T-helper 17 cell (primary cell): ENCODE measurements at regions not wholly inside any gene's neighbourhood (a gene's known extent, or its start where the extent isn't known, plus 50 kb on each side); places are given as distances from the start of the nearest gene placed in this dataset.
A peak's percentile ranks its signal among the peaks of the same experiment; 100 is the strongest.

Source experiments
- ATAC-seq: fragments of 150-1000 bp; cut with Tn5 transposase; 2 replicates; pipeline ENCODE4 v1.10.0; 2021; ENCODE audit warnings: mild to moderate bottlenecking, moderate library complexity
- DNase-seq, 3 donors: peaks; one replicate each; pipeline versions ENCODE4 v3.0.0 to v3.0.0-alpha.2; 2020 to 2021
- H3K9me3 ChIP-seq: one replicate; pipeline ENCODE4 v1.7.0; 2013; ENCODE audit warnings: low read length, mild to moderate bottlenecking; ENCODE audit not compliant: control insufficient read depth, poor library complexity, severe bottlenecking
- H3K27ac Mint-ChIP-seq: one replicate; pipeline ENCODE4 v1.8.0; 2022; ENCODE audit warnings: mild to moderate bottlenecking, moderate library complexity, mixed read lengths
- H3K27me3 Mint-ChIP-seq: one replicate; pipeline ENCODE4 v1.8.0; 2022; ENCODE audit warnings: mixed read lengths
- H3K36me3 Mint-ChIP-seq: one replicate; pipeline ENCODE4 v1.8.0; 2022; ENCODE audit warnings: low read depth, mixed read lengths
- H3K4me1 Mint-ChIP-seq: one replicate; pipeline ENCODE4 v1.8.0; 2022; ENCODE audit warnings: mild to moderate bottlenecking, mixed read lengths
- H3K4me3 Mint-ChIP-seq: one replicate; pipeline ENCODE4 v1.8.0; 2022; ENCODE audit warnings: mild to moderate bottlenecking, moderate library complexity, mixed read lengths

- peaks cover 3% of the 10 kb centered on the region for H3K4me1 Mint-ChIP-seq
- no peak overlapping the region for H3K4me3 Mint-ChIP-seq
- peaks cover 2% of the 10 kb centered on the region for H3K36me3 Mint-ChIP-seq
- peaks cover 16% of the 10 kb centered on the region for H3K27me3 Mint-ChIP-seq
- DNase-seq (no peak), ATAC-seq (no peak)
- H3K9me3 ChIP-seq = peaks cover 2% of the 10 kb centered on the region
- H3K27ac Mint-ChIP-seq = no peak overlapping the region
Measured at GRCh38 chr15:62218841-62219240, 53.8 kb upstream of the C2CD4B start.

GRCh38 chr15:62219799-62220198 lies 54.7 kb upstream of the C2CD4B start:
- H3K27me3 Mint-ChIP-seq = peaks cover 16% of the 10 kb centered on the region
- ATAC-seq = no peak
- H3K4me3 Mint-ChIP-seq = no peak overlapping the region

GRCh38 chr15:62223020-62223419 lies 57.9 kb upstream of the C2CD4B start:
- peaks cover 6% of the 10 kb centered on the region for H3K36me3 Mint-ChIP-seq
- ATAC-seq (no peak), DNase-seq (no peak)
- H3K27ac Mint-ChIP-seq = peak overlapping the region; percentile 19
- H3K27me3 Mint-ChIP-seq = peaks cover 29% of the 10 kb centered on the region
- H3K4me3 Mint-ChIP-seq = peak overlapping the region; percentile 19
- peaks cover 3% of the 10 kb centered on the region for H3K4me1 Mint-ChIP-seq
- no peaks in the 10 kb centered on the region for H3K9me3 ChIP-seq

More at GRCh38 chr15:62219799-62220198, 54.7 kb upstream of the C2CD4B start:
- H3K36me3 Mint-ChIP-seq = peaks cover 5% of the 10 kb centered on the region
- H3K4me1 Mint-ChIP-seq = peaks cover 3% of the 10 kb centered on the region
- H3K27ac Mint-ChIP-seq = no peak overlapping the region
- peaks cover 2% of the 10 kb centered on the region for H3K9me3 ChIP-seq
- no peak for DNase-seq

GRCh38 chr15:62228604-62229003 lies 63.5 kb upstream of the C2CD4B start:
- H3K27me3 Mint-ChIP-seq = peaks cover 25% of the 10 kb centered on the region
- H3K4me1 Mint-ChIP-seq = no peaks in the 10 kb centered on the region
- H3K9me3 ChIP-seq = no peaks in the 10 kb centered on the region
- H3K4me3 Mint-ChIP-seq = no peak overlapping the region
- DNase-seq (no peak), ATAC-seq (no peak)
- H3K27ac Mint-ChIP-seq = no peak overlapping the region
- H3K36me3 Mint-ChIP-seq = peaks cover 6% of the 10 kb centered on the region

GRCh38 chr15:62231856-62232255 lies 66.8 kb upstream of the C2CD4B start:
- no peaks in the 10 kb centered on the region for H3K9me3 ChIP-seq
- H3K27me3 Mint-ChIP-seq = peaks cover 24% of the 10 kb centered on the region
- ATAC-seq (no peak), DNase-seq (no peak)
- H3K4me1 Mint-ChIP-seq = no peaks in the 10 kb centered on the region
- H3K27ac Mint-ChIP-seq = no peak overlapping the region
- H3K36me3 Mint-ChIP-seq = peaks cover 3% of the 10 kb centered on the region
- H3K4me3 Mint-ChIP-seq = no peak overlapping the region

GRCh38 chr15:62240121-62241096 lies 75.3 kb upstream of the C2CD4B start:
- no peak overlapping the region for H3K27ac Mint-ChIP-seq
- DNase-seq (no peak), ATAC-seq (no peak)
- H3K27me3 Mint-ChIP-seq = peaks cover 9% of the 10 kb centered on the region
- H3K4me3 Mint-ChIP-seq = no peak overlapping the region
- H3K4me1 Mint-ChIP-seq = peaks cover 4% of the 10 kb centered on the region
- no peaks in the 10 kb centered on the region for H3K36me3 Mint-ChIP-seq
- no peaks in the 10 kb centered on the region for H3K9me3 ChIP-seq

- H3K27me3 Mint-ChIP-seq = peaks cover 15% of the 10 kb centered on the region
- DNase-seq = no peak
- peaks cover 4% of the 10 kb centered on the region for H3K4me1 Mint-ChIP-seq
- no peak overlapping the region for H3K27ac Mint-ChIP-seq
- ATAC-seq = no peak
- no peaks in the 10 kb centered on the region for H3K9me3 ChIP-seq
- H3K4me3 Mint-ChIP-seq = no peak overlapping the region
- no peaks in the 10 kb centered on the region for H3K36me3 Mint-ChIP-seq
Measured at GRCh38 chr15:62241135-62241770, 76.2 kb upstream of the C2CD4B start.

GRCh38 chr15:62242999-62243398 lies 77.9 kb upstream of the C2CD4B start:
- peak overlapping the region; percentile 11 for H3K27ac Mint-ChIP-seq
- H3K27me3 Mint-ChIP-seq = peaks cover 25% of the 10 kb centered on the region
- no peak for ATAC-seq
- H3K36me3 Mint-ChIP-seq = no peaks in the 10 kb centered on the region
- H3K4me1 Mint-ChIP-seq = peaks cover 4% of the 10 kb centered on the region
- DNase-seq = no peak
- H3K9me3 ChIP-seq = no peaks in the 10 kb centered on the region
- H3K4me3 Mint-ChIP-seq = no peak overlapping the region

GRCh38 chr15:62244762-62245161 lies 79.7 kb upstream of the C2CD4B start:
- no peaks in the 10 kb centered on the region for H3K36me3 Mint-ChIP-seq
- H3K9me3 ChIP-seq = no peaks in the 10 kb centered on the region
- H3K4me1 Mint-ChIP-seq = peaks cover 4% of the 10 kb centered on the region
- peaks cover 25% of the 10 kb centered on the region for H3K27me3 Mint-ChIP-seq
- ATAC-seq (no peak), DNase-seq (no peak)
- no peak overlapping the region for H3K4me3 Mint-ChIP-seq
- no peak overlapping the region for H3K27ac Mint-ChIP-seq

GRCh38 chr15:62248277-62248984 lies 83.3 kb upstream of the C2CD4B start:
- Mint-ChIP-seq H3K27ac (no peak overlapping the region), H3K4me3 (no peak overlapping the region), H3K27me3 (peaks cover 25% of the 10 kb centered on the region), H3K36me3 (no peaks in the 10 kb centered on the region), H3K4me1 (no peaks in the 10 kb centered on the region)
- DNase-seq (no peak), ATAC-seq (no peak)
- no peaks in the 10 kb centered on the region for H3K9me3 ChIP-seq

- no peak overlapping the region for H3K4me3 Mint-ChIP-seq
- no peaks in the 10 kb centered on the region for H3K36me3 Mint-ChIP-seq
- ATAC-seq (no peak), DNase-seq (no peak)
- peaks cover 24% of the 10 kb centered on the region for H3K27me3 Mint-ChIP-seq
- H3K9me3 ChIP-seq = no peaks in the 10 kb centered on the region
- no peak overlapping the region for H3K27ac Mint-ChIP-seq
- H3K4me1 Mint-ChIP-seq = peaks cover under 1% of the 10 kb centered on the region
Measured at GRCh38 chr15:62249501-62249900, 84.4 kb upstream of the C2CD4B start.

GRCh38 chr15:62250186-62250585 lies 85.1 kb upstream of the C2CD4B start:
- Mint-ChIP-seq H3K36me3 (peaks cover under 1% of the 10 kb centered on the region), H3K4me1 (peaks cover 3% of the 10 kb centered on the region), H3K27ac (no peak overlapping the region), H3K27me3 (peaks cover 28% of the 10 kb centered on the region), H3K4me3 (no peak overlapping the region)
- DNase-seq (no peak), ATAC-seq (no peak)
- no peaks in the 10 kb centered on the region for H3K9me3 ChIP-seq

- Mint-ChIP-seq H3K4me3 (no peak overlapping the region), H3K36me3 (peaks cover 2% of the 10 kb centered on the region), H3K27me3 (peaks cover 31% of the 10 kb centered on the region), H3K4me1 (peaks cover 3% of the 10 kb centered on the region), H3K27ac (no peak overlapping the region)
- H3K9me3 ChIP-seq = no peaks in the 10 kb centered on the region
- DNase-seq (no peak), ATAC-seq (no peak)
Measured at GRCh38 chr15:62250978-62251377, 85.9 kb upstream of the C2CD4B start.
